Activated CD4-positive, alpha-beta T cell treated with anti-CD3 and anti-CD28 coated beads for 36 hours (primary cell): ENCODE measurements at regions not wholly inside any gene's neighbourhood (a gene's known extent, or its start where the extent isn't known, plus 50 kb on each side); places are given as distances from the start of the nearest gene placed in this dataset.

Experiments
- ATAC-seq: fragments of 200-7000 bp; cut with Tn5 transposase; one replicate; pipeline ENCODE4 v1.10.0; 2021; ENCODE audit warnings: mild to moderate bottlenecking, moderate library complexity
- CTCF ChIA-PET: fragments of 350-600 bp; sonication (Branson Sonifier 250); formaldehyde crosslinking; loops from one replicate; lab custom pipeline; 2021; ENCODE audit warnings: antibody characterized with exemption; lab: Charles Lee
- POLR2A ChIA-PET: fragments of 350-600 bp; sonication (Branson Sonifier 250); formaldehyde crosslinking; loops from one replicate; lab custom pipeline; 2021; ENCODE audit warnings: antibody characterized with exemption, inconsistent platforms; lab: Charles Lee
- DNase-seq: peaks from one replicate; pipeline ENCODE4 v3.0.0-alpha.2; 2020
- H3K27ac Mint-ChIP-seq: one replicate; pipeline ENCODE4 v1.8.0; 2021; ENCODE audit warnings: mixed read lengths
- H3K27me3 Mint-ChIP-seq: one replicate; pipeline ENCODE4 v1.8.0; 2021; ENCODE audit warnings: mixed read lengths
- H3K36me3 Mint-ChIP-seq: one replicate; pipeline ENCODE4 v1.8.0; 2021; ENCODE audit warnings: low read depth, mixed read lengths
- H3K4me1 Mint-ChIP-seq: one replicate; pipeline ENCODE4 v1.8.0; 2021; ENCODE audit warnings: mixed read lengths
- H3K4me3 Mint-ChIP-seq: one replicate; pipeline ENCODE4 v1.8.0; 2021; ENCODE audit warnings: mild to moderate bottlenecking, moderate library complexity, mixed read lengths
- H3K9me3 Mint-ChIP-seq: one replicate; pipeline ENCODE4 v1.8.0; 2021; ENCODE audit warnings: low read depth, mixed read lengths
- intact Hi-C, 2 experiments: fragments of 100-400 bp; cut with DNase I in 1 of 2; cut with micrococcal nuclease in 1 of 2; formaldehyde crosslinking; loops; one replicate each; pipeline versions ENCODE4 v1.14.2 to v1.15.1; 2022 to 2024; cut with DNase I, micrococcal nuclease

- POLR2A ChIA-PET, result no interaction called here
- DNase-seq (peak; percentile 71), ATAC-seq (peak; percentile 90)
- H3K4me3 Mint-ChIP-seq, result no peak overlapping the region
- intact Hi-C loops, result loop anchor here (1.0 to 10.0 kb wide), 3 partner anchors 377 to 410 kb away; no protein-coding TSS in a partner anchor
- CTCF ChIA-PET, result interaction anchor here (0.6 to 2.0 kb wide), 5 partner anchors 10 to 377 kb away, joined by 3 to 7 read pairs (median 5); no protein-coding TSS in a partner anchor
- H3K9me3 Mint-ChIP-seq, result no peaks in the 10 kb centered on the region
- H3K27ac Mint-ChIP-seq, result no peak overlapping the region
- no peaks in the 10 kb centered on the region for H3K4me1 Mint-ChIP-seq
- no peaks in the 10 kb centered on the region for H3K36me3 Mint-ChIP-seq
- peaks cover 13% of the 10 kb centered on the region for H3K27me3 Mint-ChIP-seq
These were observed 172.8 kb upstream of the DCN start for GRCh38 chr12:91355150-91356006.

DNA sequence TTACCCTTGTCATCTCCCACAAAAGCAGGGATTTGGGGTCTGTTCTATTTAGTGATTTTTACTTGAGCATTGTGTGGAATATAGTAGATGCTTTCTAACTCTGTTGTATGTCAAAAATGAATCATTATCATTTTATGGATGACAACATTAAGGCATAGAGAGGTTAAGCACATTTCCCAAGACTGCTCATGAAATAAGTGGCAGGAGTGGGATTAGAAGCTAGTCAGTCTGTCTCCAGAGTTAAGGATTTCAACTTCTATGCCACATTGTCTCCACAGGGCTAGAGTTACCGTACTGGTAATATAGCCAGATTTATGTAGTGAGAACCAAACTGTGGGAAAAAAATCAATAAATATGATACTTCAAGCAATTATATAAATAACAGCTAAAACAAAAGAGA is 170.6 kb upstream of the DCN start:
- Mint-ChIP-seq H3K27me3 (peaks cover 16% of the 10 kb centered on the region), H3K36me3 (no peaks in the 10 kb centered on the region), H3K4me1 (no peaks in the 10 kb centered on the region), H3K9me3 (no peaks in the 10 kb centered on the region), H3K27ac (no peak overlapping the region), H3K4me3 (no peak overlapping the region)
- POLR2A ChIA-PET, result no interaction called here
- DNase-seq (no peak), ATAC-seq (no peak)
- intact Hi-C loops, result loop anchor here in 1 of 2 experiments (10.0 kb wide), 1 partner anchor 378 kb away; no protein-coding TSS in a partner anchor
- CTCF ChIA-PET, result interaction anchor here (0.8 kb wide), 1 partner anchor 383 kb away, joined by 3 read pairs; no protein-coding TSS in a partner anchor

DNA sequence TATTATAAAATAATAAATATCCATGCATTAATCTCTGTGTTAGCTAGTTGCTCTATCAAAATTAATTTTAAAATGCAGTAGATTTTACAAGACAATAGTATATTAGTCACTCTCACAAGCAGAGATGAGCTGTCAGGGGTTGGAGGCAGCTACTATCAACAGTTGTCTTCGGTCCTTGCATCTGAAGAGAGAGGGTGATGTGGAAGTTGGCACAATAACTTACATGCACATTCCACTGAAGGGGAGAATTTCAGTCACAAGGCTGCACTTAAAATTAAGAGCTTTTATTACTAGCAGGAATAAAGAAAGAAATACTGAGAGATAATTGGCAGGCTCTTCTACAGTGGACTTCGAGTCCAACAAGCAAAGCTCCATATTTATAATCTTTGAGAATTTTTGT is 166.9 kb upstream of the DCN start:
- Mint-ChIP-seq H3K36me3 (no peaks in the 10 kb centered on the region), H3K27me3 (peaks cover 16% of the 10 kb centered on the region), H3K9me3 (no peaks in the 10 kb centered on the region), H3K27ac (no peak overlapping the region), H3K4me1 (no peaks in the 10 kb centered on the region), H3K4me3 (no peak overlapping the region)
- ATAC-seq (no peak), DNase-seq (no peak)
- ChIA-PET POLR2A (no interaction called here), CTCF (interaction anchor here (0.6 to 1.1 kb wide), 3 partner anchors 12 to 543 kb away, joined by 3 read pairs; no protein-coding TSS in a partner anchor)
- intact Hi-C loops, result no loop called here

DNA sequence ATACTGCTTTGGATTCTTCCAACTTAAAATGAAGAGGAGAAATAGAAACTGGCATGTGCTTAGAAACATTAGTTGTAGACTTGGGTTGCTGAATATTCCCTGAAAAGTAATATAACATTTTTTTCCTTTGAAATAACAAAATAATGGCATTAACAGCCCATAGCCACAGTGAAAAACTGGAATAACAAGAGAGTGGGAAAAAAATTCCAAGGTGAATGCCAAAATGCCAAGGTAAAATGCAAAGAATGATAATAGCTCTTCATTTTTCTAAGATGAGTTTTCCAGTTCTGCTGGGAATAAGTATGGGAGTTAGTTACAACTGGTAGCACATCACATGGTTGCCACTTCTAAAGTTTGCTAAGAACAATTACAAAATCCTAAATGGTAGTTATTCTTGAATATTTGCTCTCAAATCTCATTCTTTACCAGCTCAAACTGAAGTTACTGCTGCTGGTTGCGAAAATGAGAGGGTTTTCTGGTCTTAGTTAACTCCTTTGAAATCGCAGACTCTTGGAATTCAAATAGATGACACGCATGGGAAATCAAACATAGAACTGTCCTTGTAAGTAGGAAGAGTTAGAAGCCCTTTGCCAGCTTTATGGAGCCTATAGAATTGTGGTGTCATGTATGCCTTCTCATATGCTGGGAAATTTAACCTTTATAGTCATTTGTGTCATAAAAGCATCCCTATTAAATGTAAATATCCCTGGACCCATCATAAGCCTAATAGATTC is 165.0 kb upstream of the DCN start:
- intact Hi-C loops, result no loop called here
- DNase-seq (no peak), ATAC-seq (no peak)
- Mint-ChIP-seq H3K4me1 (no peaks in the 10 kb centered on the region), H3K4me3 (no peak overlapping the region), H3K27me3 (peaks cover 16% of the 10 kb centered on the region), H3K36me3 (no peaks in the 10 kb centered on the region), H3K27ac (no peak overlapping the region), H3K9me3 (no peaks in the 10 kb centered on the region)
- CTCF ChIA-PET, result no interaction called here
- POLR2A ChIA-PET, result no interaction called here

DNA sequence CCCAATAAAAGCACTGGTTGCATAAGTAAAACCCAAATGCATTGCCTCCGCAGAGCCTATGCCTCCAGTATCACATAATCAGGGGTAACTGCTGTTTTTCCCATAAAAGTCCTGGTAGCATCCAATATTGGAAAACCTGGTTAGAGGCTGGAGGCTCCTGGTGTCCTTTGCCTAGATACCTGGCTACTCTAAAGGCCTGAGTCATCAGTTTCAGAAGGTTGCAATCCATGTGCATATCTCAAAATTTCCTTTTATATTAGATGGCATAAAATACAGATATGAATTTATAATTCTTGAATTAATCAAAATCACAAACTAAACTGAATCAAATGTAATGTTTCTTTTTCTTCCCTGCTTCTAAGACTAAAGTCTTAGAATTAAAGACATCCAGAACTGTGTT is 164.2 kb upstream of the DCN start:
- no peak for DNase-seq
- ChIA-PET POLR2A (no interaction called here), CTCF (no interaction called here)
- no peak overlapping the region for H3K4me3 Mint-ChIP-seq
- ATAC-seq, result no peak
- H3K9me3 Mint-ChIP-seq, result no peaks in the 10 kb centered on the region
- no peaks in the 10 kb centered on the region for H3K4me1 Mint-ChIP-seq
- H3K27me3 Mint-ChIP-seq, result peaks cover 15% of the 10 kb centered on the region
- H3K27ac Mint-ChIP-seq, result no peak overlapping the region
- no peaks in the 10 kb centered on the region for H3K36me3 Mint-ChIP-seq
- intact Hi-C loops, result no loop called here

DNA sequence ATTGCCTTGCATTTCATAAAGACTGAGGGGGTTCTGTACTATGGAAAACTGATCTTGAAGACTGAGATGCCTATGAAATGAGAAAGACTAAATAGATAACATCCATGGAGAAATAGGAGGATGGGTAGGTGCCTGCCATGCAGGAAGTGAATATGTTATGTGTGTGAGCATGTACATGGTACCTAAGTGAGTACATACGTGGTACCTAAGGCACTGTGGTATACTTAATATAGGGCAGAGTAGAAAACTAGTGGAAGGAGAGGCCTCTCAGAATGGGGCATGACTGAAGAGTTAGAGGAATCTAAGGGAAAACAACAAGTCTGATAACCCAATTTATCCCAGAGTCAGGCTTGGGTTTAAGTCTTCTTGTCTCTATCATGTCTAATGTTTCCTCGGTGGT is 161.8 kb upstream of the DCN start:
- DNase-seq (no peak), ATAC-seq (no peak)
- Mint-ChIP-seq H3K27ac (no peak overlapping the region), H3K4me1 (no peaks in the 10 kb centered on the region), H3K9me3 (no peaks in the 10 kb centered on the region), H3K36me3 (no peaks in the 10 kb centered on the region), H3K4me3 (no peak overlapping the region), H3K27me3 (peaks cover 12% of the 10 kb centered on the region)
- intact Hi-C loops, result no loop called here
- ChIA-PET POLR2A (no interaction called here), CTCF (no interaction called here)

DNA sequence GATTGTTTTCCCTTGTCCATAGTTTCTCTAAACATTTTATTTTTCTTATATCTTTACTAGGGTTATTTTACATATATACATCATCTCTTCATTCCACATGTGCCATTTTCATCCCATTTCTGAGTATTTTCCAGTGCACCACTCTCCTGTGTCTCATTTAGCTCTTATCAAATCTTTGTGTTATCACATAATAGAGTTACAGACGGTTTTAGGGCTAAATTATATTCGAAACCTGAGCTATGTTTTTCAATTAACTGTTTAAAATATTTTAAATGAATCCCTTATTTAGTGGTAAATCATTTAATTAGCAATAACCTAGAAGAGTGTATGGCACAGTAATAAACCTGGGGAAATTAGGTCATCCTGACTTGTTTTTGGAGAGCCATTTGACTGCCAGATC is 160.4 kb upstream of the DCN start:
- H3K27me3 Mint-ChIP-seq, result peaks cover 8% of the 10 kb centered on the region
- no peaks in the 10 kb centered on the region for H3K4me1 Mint-ChIP-seq
- POLR2A ChIA-PET, result no interaction called here
- CTCF ChIA-PET, result interaction anchor here (0.6 kb wide), 2 partner anchors 10 to 232 kb away, joined by 3 read pairs; no protein-coding TSS in a partner anchor
- H3K27ac Mint-ChIP-seq, result no peak overlapping the region
- no peak overlapping the region for H3K4me3 Mint-ChIP-seq
- ATAC-seq (no peak), DNase-seq (no peak)
- intact Hi-C loops, result no loop called here
- no peaks in the 10 kb centered on the region for H3K9me3 Mint-ChIP-seq
- no peaks in the 10 kb centered on the region for H3K36me3 Mint-ChIP-seq

- no peaks in the 10 kb centered on the region for H3K4me1 Mint-ChIP-seq
- H3K9me3 Mint-ChIP-seq, result no peaks in the 10 kb centered on the region
- H3K4me3 Mint-ChIP-seq, result no peak overlapping the region
- H3K27me3 Mint-ChIP-seq, result peaks cover 2% of the 10 kb centered on the region
- no peaks in the 10 kb centered on the region for H3K36me3 Mint-ChIP-seq
- POLR2A ChIA-PET, result no interaction called here
- intact Hi-C loops, result no loop called here
- H3K27ac Mint-ChIP-seq, result no peak overlapping the region
- CTCF ChIA-PET, result no interaction called here
- DNase-seq, result no peak
- no peak for ATAC-seq
These were observed 156.5 kb upstream of the DCN start for GRCh38 chr12:91339106-91339505.

DNA sequence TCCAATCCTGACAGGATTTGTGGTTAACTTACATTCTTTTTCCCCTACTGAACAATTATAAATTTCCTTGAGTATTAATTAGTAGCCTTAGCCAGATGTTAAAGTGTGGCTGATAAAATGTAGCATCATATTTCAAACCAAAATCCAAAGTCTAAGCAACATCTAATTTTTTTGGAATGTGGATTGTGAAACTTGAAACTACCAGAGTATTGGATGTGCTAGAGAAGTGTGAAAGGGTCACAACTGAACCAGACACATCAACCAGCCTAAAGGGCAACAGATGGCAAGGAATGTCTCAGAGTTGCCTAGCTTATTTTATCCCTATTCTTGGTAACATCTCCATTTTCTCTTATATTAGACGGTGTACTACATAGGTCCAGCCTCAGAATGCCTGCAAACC is 153.1 kb upstream of the DCN start:
- CTCF ChIA-PET, result no interaction called here
- ATAC-seq, result no peak
- no peaks in the 10 kb centered on the region for H3K36me3 Mint-ChIP-seq
- H3K4me1 Mint-ChIP-seq, result no peaks in the 10 kb centered on the region
- DNase-seq, result no peak
- POLR2A ChIA-PET, result no interaction called here
- peaks cover 2% of the 10 kb centered on the region for H3K27me3 Mint-ChIP-seq
- intact Hi-C loops, result no loop called here
- no peak overlapping the region for H3K27ac Mint-ChIP-seq
- H3K9me3 Mint-ChIP-seq, result no peaks in the 10 kb centered on the region
- no peak overlapping the region for H3K4me3 Mint-ChIP-seq

DNA sequence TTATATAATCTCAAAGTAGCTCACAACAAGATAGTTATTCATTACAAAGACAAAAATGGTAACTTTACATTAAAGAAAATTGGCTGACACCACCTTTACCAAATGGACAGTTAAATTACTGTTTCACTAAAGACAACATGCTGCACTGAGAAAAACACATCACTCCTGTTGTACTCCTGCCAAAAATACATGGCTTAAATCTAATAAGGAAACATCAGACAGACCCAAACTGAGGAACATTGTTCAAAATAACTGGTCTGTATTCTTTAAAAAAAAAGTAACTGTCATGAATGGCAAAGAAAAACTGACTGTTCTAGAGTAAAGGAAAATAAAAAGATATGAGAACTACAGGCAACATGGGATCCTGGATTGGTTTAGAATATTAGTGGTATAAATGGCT is 151.3 kb upstream of the DCN start:
- DNase-seq (no peak), ATAC-seq (no peak)
- CTCF ChIA-PET, result interaction anchor here (1.0 kb wide), 1 partner anchor 7 kb away, joined by 5 read pairs; no protein-coding TSS in a partner anchor
- Mint-ChIP-seq H3K27ac (no peak overlapping the region), H3K9me3 (no peaks in the 10 kb centered on the region), H3K27me3 (no peaks in the 10 kb centered on the region), H3K36me3 (no peaks in the 10 kb centered on the region), H3K4me3 (no peak overlapping the region), H3K4me1 (no peaks in the 10 kb centered on the region)
- intact Hi-C loops, result no loop called here
- POLR2A ChIA-PET, result no interaction called here

GRCh38 chr12:91332302-91332701 is 149.7 kb upstream of the DCN start:
- no peaks in the 10 kb centered on the region for H3K27me3 Mint-ChIP-seq
- H3K4me1 Mint-ChIP-seq, result no peaks in the 10 kb centered on the region
- ATAC-seq (no peak), DNase-seq (no peak)
- CTCF ChIA-PET, result interaction anchor here (0.6 to 0.7 kb wide), 2 partner anchors 11 to 281 kb away, joined by 3 read pairs; no protein-coding TSS in a partner anchor
- H3K9me3 Mint-ChIP-seq, result no peaks in the 10 kb centered on the region
- no peak overlapping the region for H3K27ac Mint-ChIP-seq
- no peaks in the 10 kb centered on the region for H3K36me3 Mint-ChIP-seq
- H3K4me3 Mint-ChIP-seq, result no peak overlapping the region
- POLR2A ChIA-PET, result no interaction called here
- intact Hi-C loops, result no loop called here
